IMR-90 (cell line): ENCODE measurements at regions not wholly inside any gene's neighbourhood (a gene's known extent, or its start where the extent isn't known, plus 50 kb on each side); places are given as distances from the start of the nearest gene placed in this dataset.

Experiments used
- ATAC-seq: fragments of 200-7000 bp; cut with Tn5 transposase; 2 replicates; pipeline ENCODE4 v1.9.1; 2020; ENCODE audit warnings: low read depth, mild to moderate bottlenecking, moderate library complexity
- BruUV-seq: library from RNA; stranded (reverse); fragments of 400-500 nt; replicated peaks from 2 replicates; lab custom pipeline; 2021; lab: Mats Ljungman, UMichigan
- CTCF ChIA-PET: fragments of 300-600 bp; formaldehyde crosslinking; extraction: SDS; loops from one replicate; lab custom pipeline; 2021; ENCODE audit warnings: antibody characterized with exemption; lab: Yijun Ruan, JAX
- POLR2A ChIA-PET: fragments of 300-600 bp; sonication (Branson Sonifier 250); formaldehyde crosslinking; loops from one replicate; lab custom pipeline; 2022; ENCODE audit warnings: antibody characterized with exemption; ENCODE audit not compliant: unreplicated experiment; lab: Charles Lee
- DNase-seq: peaks from one replicate; pipeline ENCODE4 v3.0.0; 2013
- H2AFZ ChIP-seq: replicated peaks from 2 replicates; pipeline ENCODE3; 2013; ENCODE audit warnings: low read length, mild to moderate bottlenecking; ENCODE audit not compliant: poor library complexity
- H2AK5ac ChIP-seq: 2 replicates; pipeline ENCODE4 v1.6.1; 2013; ENCODE audit warnings: low read depth, low read length, inconsistent platforms
- H2AK9ac ChIP-seq: replicated peaks from 2 replicates; pipeline ENCODE3; 2013; ENCODE audit warnings: mild to moderate bottlenecking, low read depth, low read length, moderate library complexity; ENCODE audit not compliant: poor library complexity
- H2BK120ac ChIP-seq: 2 replicates; pipeline ENCODE4 v1.6.1; 2013; ENCODE audit warnings: low read depth, low read length, inconsistent platforms
- H2BK15ac ChIP-seq: 3 replicates; pipeline ENCODE4 v1.6.1; 2013; ENCODE audit warnings: low read depth, low read length, inconsistent platforms
- H2BK20ac ChIP-seq: 2 replicates; pipeline ENCODE4 v1.6.1; 2013; ENCODE audit warnings: low read depth, mild to moderate bottlenecking, inconsistent platforms, low read length, moderate library complexity
- H2BK5ac ChIP-seq: 2 replicates; pipeline ENCODE4 v1.6.1; 2013; ENCODE audit warnings: mild to moderate bottlenecking, low read depth, low read length, inconsistent platforms; ENCODE audit not compliant: poor library complexity, severe bottlenecking
- H3K14ac ChIP-seq: replicated peaks from 2 replicates; pipeline ENCODE4 v1.6.1; 2013; ENCODE audit warnings: low read depth, low read length, inconsistent platforms
- H3K18ac ChIP-seq: 2 replicates; pipeline ENCODE4 v1.6.1; 2013; ENCODE audit warnings: low read depth, low read length, control low read depth
- H3K23ac ChIP-seq: 2 replicates; pipeline ENCODE4 v1.6.1; 2013; ENCODE audit warnings: low read depth, low read length, inconsistent platforms
- H3K27ac ChIP-seq: 2 replicates; pipeline ENCODE4 v1.5.1; 2013; ENCODE audit warnings: mild to moderate bottlenecking, control low read depth, low read length; ENCODE audit not compliant: insufficient read depth
- H3K27me3 ChIP-seq: 2 replicates; pipeline ENCODE4 v1.6.1; 2013; ENCODE audit warnings: low read length; ENCODE audit not compliant: control insufficient read depth, insufficient read depth
- H3K36me3 ChIP-seq: 2 replicates; pipeline ENCODE4 v1.6.1; 2013; ENCODE audit warnings: low read length, mixed read lengths; ENCODE audit not compliant: control insufficient read depth, insufficient read depth
- H3K4ac ChIP-seq: 2 replicates; pipeline ENCODE4 v1.6.1; 2013; ENCODE audit warnings: low read depth, low read length, inconsistent platforms
- H3K4me1 ChIP-seq: 2 replicates; pipeline ENCODE4 v1.6.1; 2013; ENCODE audit warnings: low read length, mixed read lengths; ENCODE audit not compliant: control insufficient read depth, insufficient read depth
- H3K4me2 ChIP-seq: 2 replicates; pipeline ENCODE4 v1.6.1; 2013; ENCODE audit warnings: low read depth, mild to moderate bottlenecking, control low read depth, low read length, moderate library complexity
- H3K4me3 ChIP-seq: 2 replicates; pipeline ENCODE4 v1.5.1; 2013; ENCODE audit warnings: low read depth, mild to moderate bottlenecking, control low read depth, low read length, moderate library complexity; ENCODE audit not compliant: insufficient read depth
- H3K56ac ChIP-seq: 2 replicates; pipeline ENCODE4 v1.6.1; 2013; ENCODE audit warnings: low read length, inconsistent platforms; ENCODE audit not compliant: insufficient read depth; ENCODE audit errors: extremely low read depth
- H3K79me1 ChIP-seq, 2 experiments: 2 replicates each; pipeline ENCODE4 v1.6.1; 2013; ENCODE audit warnings: low read length in 2 of 2, inconsistent platforms in 1 of 2, low read depth in 1 of 2
- H3K9ac ChIP-seq: 2 replicates; pipeline ENCODE4 v1.6.1; 2013; ENCODE audit warnings: low read depth, low read length, control low read depth
- H3K9me1 ChIP-seq: 2 replicates; pipeline ENCODE4 v1.6.1; 2013; ENCODE audit warnings: low read length, inconsistent platforms; ENCODE audit not compliant: insufficient read depth
- H3K9me3 ChIP-seq: 2 replicates; pipeline ENCODE4 v1.6.1; 2013; ENCODE audit warnings: low read length; ENCODE audit not compliant: control insufficient read depth, insufficient read depth
- H4K20me1 ChIP-seq: 2 replicates; pipeline ENCODE4 v1.6.1; 2013; ENCODE audit warnings: low read length, inconsistent platforms; ENCODE audit not compliant: insufficient read depth
- H4K5ac ChIP-seq: 2 replicates; pipeline ENCODE4 v1.6.1; 2013; ENCODE audit warnings: mild to moderate bottlenecking, low read depth, low read length, control low read depth
- H4K8ac ChIP-seq, 2 experiments: 2 replicates each; pipeline ENCODE4 v1.6.1; 2013; ENCODE audit warnings: low read depth in 2 of 2, low read length in 2 of 2, control low read depth in 1 of 2, inconsistent platforms in 1 of 2
- H4K91ac ChIP-seq: 2 replicates; pipeline ENCODE4 v1.6.1; 2013; ENCODE audit warnings: low read depth, low read length, inconsistent platforms; ENCODE audit not compliant: insufficient read depth
- CEBPB ChIP-seq: IDR thresholded peaks from 2 replicates; pipeline ENCODE4 v1.6.1; 2012; ENCODE audit warnings: low read depth, low read length, improper control_type of control experiment
- CHD1 ChIP-seq: IDR thresholded peaks from 2 replicates; pipeline ENCODE4 v1.6.1; 2012; ENCODE audit warnings: low read depth, low read length, improper control_type of control experiment
- FOS ChIP-seq: fragments of 150-350 bp; IDR thresholded peaks from 2 replicates; pipeline ENCODE4 v1.6.1; 2016; ENCODE audit warnings: low read depth, low read length
- MAFK ChIP-seq: IDR thresholded peaks from 2 replicates; pipeline ENCODE4 v1.6.1; 2012; ENCODE audit warnings: low read depth, low read length, improper control_type of control experiment
- MAZ ChIP-seq: IDR thresholded peaks from 2 replicates; pipeline ENCODE4 v1.6.1; 2012; ENCODE audit warnings: low read depth, mild to moderate bottlenecking, low read length, improper control_type of control experiment, moderate library complexity, borderline replicate concordance
- MXI1 ChIP-seq: IDR thresholded peaks from 2 replicates; pipeline ENCODE4 v1.6.1; 2012; ENCODE audit warnings: low read depth, mild to moderate bottlenecking, low read length, moderate library complexity, borderline replicate concordance
- NFE2L2 ChIP-seq: fragments of 150-350 bp; IDR thresholded peaks from 2 replicates; pipeline ENCODE4 v1.6.1; 2016; ENCODE audit warnings: low read depth, mild to moderate bottlenecking, low read length
- POLR2A ChIP-seq: IDR thresholded peaks from 2 replicates; pipeline ENCODE4 v1.6.1; 2012; ENCODE audit warnings: mild to moderate bottlenecking, low read depth, low read length
- RCOR1 ChIP-seq: IDR thresholded peaks from 2 replicates; pipeline ENCODE4 v1.6.1; 2012; ENCODE audit warnings: mild to moderate bottlenecking, low read length, improper control_type of control experiment; ENCODE audit not compliant: insufficient replicate concordance
- RFX5 ChIP-seq: IDR thresholded peaks from 2 replicates; pipeline ENCODE4 v1.8.0; 2012; ENCODE audit warnings: low read depth, mild to moderate bottlenecking, low read length, moderate library complexity
- WGBS, 2 experiments: methylation state at CpG; one replicate each; pipeline versions ENCODE4 v1.1.5 to v1.1.7; 2013; ENCODE audit warnings: missing lambda C conversion rate in 2 of 2; ENCODE audit not compliant: insufficient read length in 1 of 2; ENCODE audit errors: extremely low coverage in 2 of 2; 5-methylcytosine and 5-hydroxymethylcytosine counted together
- dilution Hi-C: fragments of 300-500 bp; cut with HindIII; formaldehyde crosslinking; loops from one replicate; pipeline ENCODE4 v1.14.3; 2018; ENCODE audit warnings: low sequenced_read_pairs; ENCODE audit not compliant: unreplicated experiment
- in situ Hi-C: fragments of 300-500 bp; cut with MboI; formaldehyde crosslinking; loops from 3 replicates; pipeline ENCODE4 v1.14.3; 2019; ENCODE audit warnings: low sequenced_read_pairs, inconsistent platforms, mixed read lengths
- intact Hi-C: fragments of 100-400 bp; cut with micrococcal nuclease; formaldehyde crosslinking; loops from 2 replicates; pipeline ENCODE4 v1.10.0; 2022
- TF ChIP-seq, protein P1 (sequence below): conservative IDR thresholded peaks from 2 replicates; pipeline ENCODE4 v1.5.1; 2012; ENCODE audit warnings: mild to moderate bottlenecking, low read depth, low read length, improper control_type of control experiment

DNA sequence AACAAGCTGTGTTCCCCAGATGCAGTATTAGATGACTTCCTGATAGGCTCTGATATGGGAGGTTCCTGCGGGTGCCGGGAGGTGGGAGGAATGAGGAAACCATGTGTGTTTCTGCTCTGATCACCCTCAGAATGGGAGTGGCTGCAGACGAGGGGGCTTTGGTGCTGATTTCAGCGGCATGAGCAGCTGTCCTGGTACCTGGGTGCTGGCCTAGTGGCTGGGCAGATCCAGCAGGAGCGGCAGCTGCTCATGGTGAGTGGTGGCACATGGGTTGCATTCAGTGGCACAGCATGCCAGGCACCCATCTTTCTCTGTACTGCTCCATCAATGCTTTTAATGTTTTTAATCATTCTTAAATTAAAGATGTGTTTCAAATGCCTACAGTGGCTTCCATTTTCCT lies 177.2 kb upstream of the NETO1 start:
- H2BK15ac ChIP-seq: no peak overlapping the region

More for the DNA sequence above, 177.2 kb upstream of the NETO1 start:
- in situ Hi-C loops: no loop called here
- no peak overlapping the region for H3K18ac ChIP-seq
- WGBS, 2 experiments: no CpG with 5 or more reads among the region's 5 CpGs
- H3K14ac ChIP-seq: no peak overlapping the region
- no peak overlapping the region for H3K9ac ChIP-seq
- no peaks in the 10 kb centered on the region for H3K79me1 ChIP-seq
- ChIA-PET CTCF (interaction anchor here (0.6 to 0.7 kb wide), 2 partner anchors 17 to 360 kb away, joined by 3 read pairs; no protein-coding TSS in a partner anchor), POLR2A (no interaction called here)
- no peak overlapping the region for H4K91ac ChIP-seq
- dilution Hi-C loops: no loop called here
- H4K20me1 ChIP-seq: no peaks in the 10 kb centered on the region
- no peak overlapping the region for H3K4me2 ChIP-seq
- intact Hi-C loops: no loop called here
- no peak overlapping the region for H4K5ac ChIP-seq
- no peaks in the 10 kb centered on the region; the same call in 1 of the 2 replicates for H3K27me3 ChIP-seq
- no peak overlapping the region for H3K27ac ChIP-seq
- H3K4me1 ChIP-seq: no peaks in the 10 kb centered on the region
- H2BK5ac ChIP-seq: no peak overlapping the region
- TF ChIP-seq POLR2A: no peak
- TF ChIP-seq NFE2L2: no peak
- TF ChIP-seq MXI1: no peak
- TF ChIP-seq RCOR1: no peak
- TF ChIP-seq CEBPB: no peak
- no peak for TF ChIP-seq FOS
- TF ChIP-seq CHD1: no peak
- no peak for TF ChIP-seq MAFK
- no peak for TF ChIP-seq RFX5
- TF ChIP-seq, protein P1, sequence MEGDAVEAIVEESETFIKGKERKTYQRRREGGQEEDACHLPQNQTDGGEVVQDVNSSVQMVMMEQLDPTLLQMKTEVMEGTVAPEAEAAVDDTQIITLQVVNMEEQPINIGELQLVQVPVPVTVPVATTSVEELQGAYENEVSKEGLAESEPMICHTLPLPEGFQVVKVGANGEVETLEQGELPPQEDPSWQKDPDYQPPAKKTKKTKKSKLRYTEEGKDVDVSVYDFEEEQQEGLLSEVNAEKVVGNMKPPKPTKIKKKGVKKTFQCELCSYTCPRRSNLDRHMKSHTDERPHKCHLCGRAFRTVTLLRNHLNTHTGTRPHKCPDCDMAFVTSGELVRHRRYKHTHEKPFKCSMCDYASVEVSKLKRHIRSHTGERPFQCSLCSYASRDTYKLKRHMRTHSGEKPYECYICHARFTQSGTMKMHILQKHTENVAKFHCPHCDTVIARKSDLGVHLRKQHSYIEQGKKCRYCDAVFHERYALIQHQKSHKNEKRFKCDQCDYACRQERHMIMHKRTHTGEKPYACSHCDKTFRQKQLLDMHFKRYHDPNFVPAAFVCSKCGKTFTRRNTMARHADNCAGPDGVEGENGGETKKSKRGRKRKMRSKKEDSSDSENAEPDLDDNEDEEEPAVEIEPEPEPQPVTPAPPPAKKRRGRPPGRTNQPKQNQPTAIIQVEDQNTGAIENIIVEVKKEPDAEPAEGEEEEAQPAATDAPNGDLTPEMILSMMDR: no peak
- TF ChIP-seq MAZ: no peak
- H3K36me3 ChIP-seq: no peaks in the 10 kb centered on the region
- H3K23ac ChIP-seq: no peak overlapping the region
- no peak overlapping the region for H2BK20ac ChIP-seq
- H2BK120ac ChIP-seq: no peak overlapping the region
- no peak overlapping the region for H2AK9ac ChIP-seq
- no peak overlapping the region for H2AK5ac ChIP-seq
- no peak overlapping the region for H2AFZ ChIP-seq
- H3K56ac ChIP-seq: no peak overlapping the region
- no peak overlapping the region for H3K4ac ChIP-seq
- ATAC-seq (no peak), DNase-seq (no peak)
- no peak overlapping the region for H4K8ac ChIP-seq
- H3K9me3 ChIP-seq: peaks cover 5% of the 10 kb centered on the region; the same call in 1 of the 2 replicates
- H3K4me3 ChIP-seq: no peak overlapping the region
- BruUV-seq: no TSS peak
- no peaks in the 10 kb centered on the region for H3K9me1 ChIP-seq
